ENCODE measurements at regions not wholly inside any gene's neighbourhood (a gene's known extent, or its start where the extent isn't known, plus 50 kb on each side); places are given as distances from the start of the nearest gene placed in this dataset.

DNA sequence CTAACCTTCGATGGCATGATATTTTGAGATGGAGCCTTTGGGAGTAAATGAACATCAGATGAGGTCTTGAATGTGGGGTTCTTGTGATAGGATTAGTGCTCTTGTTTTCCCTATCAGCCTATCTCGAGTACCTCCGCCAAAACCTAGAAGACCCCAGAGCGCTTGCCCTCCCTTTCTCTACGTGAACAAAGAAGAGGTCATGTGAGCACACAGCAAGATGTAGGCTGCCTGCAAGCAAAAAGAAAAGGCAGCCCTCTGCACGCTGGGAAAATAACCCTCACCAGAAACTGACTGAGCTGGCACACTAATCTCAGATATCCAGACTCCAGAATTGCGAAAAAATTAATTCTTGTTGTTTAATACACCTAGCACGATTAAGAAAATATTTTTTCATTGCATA lies 799.8 kb upstream of the SLC10A2 start:
- no peak for DNase-seq

DNA sequence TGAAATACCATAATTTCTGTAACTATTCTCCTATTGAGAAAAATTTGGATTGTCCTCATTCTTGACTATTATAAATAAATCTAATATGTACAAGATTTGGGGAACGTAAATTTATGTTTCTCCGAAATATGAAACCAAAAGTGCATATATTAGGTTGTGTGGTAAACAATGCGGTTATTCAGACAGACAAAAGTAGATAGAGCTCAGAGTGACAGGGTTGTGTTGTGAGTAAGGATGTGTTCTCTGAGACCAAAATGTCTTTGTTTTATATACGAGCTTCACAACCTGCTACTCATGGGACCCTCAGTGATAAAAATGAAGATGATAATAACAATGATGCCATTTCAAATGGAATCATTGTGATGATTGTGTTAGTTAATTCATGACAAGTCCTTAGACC lies 796.3 kb upstream of the SLC10A2 start:
- no peak for DNase-seq

DNA sequence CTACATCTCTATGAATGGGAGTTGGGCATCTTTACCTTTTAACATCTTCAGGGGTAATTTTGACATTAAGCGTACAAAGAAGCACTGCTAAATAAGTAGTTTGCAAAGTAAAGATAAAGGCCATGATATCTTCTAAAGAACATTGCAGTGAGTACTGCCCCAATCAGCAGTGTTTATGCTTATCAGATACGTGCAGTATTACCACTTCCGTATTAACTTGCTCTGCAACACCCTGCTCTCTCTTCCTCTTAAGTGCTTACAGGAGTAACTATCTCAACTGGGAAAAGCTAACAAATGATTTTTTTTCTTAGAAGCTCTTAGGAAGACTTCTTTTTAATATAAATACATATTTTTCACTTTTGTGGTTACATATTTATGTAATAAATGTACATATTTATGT lies 793.7 kb upstream of the SLC10A2 start:
- DNase-seq: no peak

DNA sequence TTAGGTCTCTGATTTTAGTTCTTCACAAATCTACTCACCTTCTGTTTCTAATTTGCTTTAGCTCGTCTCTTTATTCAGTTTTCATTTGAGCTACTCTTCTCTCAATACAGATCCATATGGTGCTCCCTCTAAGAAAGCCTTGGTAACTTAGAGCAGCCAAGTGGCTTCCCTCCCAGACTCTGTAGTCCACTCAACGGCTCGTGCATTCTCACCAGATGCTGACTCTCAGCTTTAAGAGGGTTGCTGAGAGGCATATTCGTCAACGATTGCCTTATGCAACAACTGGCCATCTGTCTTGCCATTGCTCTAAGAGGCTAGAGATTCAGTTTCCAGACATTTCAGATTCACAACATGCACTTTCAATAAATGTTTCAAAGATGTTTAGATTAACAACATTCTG lies 785.8 kb upstream of the SLC10A2 start:
- DNase-seq: no peak

DNA sequence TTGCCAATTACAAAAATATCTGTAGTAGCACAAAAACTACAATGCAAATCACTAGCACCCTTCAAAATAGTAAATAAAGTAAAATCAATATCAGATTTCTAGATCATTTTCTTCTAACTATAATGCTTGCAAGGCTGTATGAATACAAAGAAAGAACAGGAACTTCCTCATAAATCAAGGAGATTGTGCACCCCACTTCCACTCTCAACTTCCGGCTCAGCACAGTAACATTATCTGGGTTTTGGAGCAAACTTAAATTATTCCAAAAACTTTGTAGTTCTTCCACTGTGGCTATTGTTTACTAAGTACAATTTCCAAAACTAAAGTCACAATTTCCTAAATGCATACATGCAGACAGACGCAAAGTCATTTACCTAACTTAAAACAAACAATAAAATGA lies 778.3 kb upstream of the SLC10A2 start:
- no peak for DNase-seq

DNA sequence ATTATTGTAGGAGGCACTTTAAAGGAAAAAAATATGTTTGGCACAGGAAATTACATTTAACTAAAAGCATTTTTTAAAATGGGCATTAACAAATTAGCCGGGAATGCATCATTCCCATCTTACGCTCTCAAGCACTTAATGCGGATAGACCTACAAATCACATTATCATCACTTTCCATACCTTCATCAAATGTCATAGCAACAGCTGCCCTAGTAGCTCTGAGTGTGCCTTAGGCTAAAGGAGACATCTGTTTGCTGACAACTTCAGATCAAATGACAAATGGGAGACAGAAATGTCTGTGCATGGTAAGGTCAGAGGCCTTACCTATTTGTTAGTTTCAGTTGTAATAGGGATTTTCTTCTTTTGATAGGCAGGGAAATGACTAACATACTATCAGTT lies 773.2 kb upstream of the SLC10A2 start:
- DNase-seq: no peak

DNA sequence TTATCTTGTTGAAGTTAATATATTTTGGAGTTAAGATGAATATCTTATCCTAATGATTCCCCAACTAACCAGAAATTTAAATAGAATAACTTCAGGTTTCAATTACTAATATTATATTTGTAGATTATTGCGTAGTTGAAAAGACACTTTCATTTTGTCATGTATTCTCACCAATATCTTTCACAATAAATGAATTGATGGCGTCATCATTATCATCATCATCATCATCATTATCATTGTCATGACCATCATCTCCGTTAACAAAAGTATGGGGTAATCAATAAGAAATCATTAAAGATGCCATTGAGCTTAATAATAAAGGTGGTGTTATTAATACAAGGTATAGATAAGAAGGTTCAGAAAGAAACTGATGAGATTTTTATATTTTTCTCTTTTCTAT lies 768.8 kb upstream of the SLC10A2 start:
- no peak for DNase-seq

DNA sequence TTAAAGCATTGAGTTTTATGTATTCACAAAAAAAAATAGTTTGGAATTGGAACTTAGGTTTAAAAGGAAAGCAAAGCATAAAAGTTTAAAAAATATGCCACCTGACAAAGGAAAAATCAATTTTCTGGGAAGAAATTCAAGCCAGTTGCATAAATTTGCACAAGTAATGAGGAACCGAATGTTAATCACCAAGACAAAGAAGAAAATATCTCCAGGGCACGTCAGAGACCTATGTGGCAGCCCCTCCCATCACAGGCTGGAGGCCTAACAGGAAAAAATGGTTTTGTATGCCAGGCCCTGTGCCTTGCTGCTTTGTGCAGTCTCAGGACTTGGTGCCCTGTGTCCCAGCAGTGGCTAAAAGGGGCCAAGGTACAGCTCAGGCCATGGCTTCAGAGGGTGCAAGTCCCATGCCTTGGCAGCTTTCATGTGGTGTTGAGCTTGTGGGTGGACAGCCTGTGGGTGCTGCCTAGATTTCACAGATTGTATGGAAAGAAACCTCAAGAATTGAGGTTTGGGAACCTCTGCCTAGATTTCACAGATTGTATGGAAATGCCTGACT lies 767.2 kb upstream of the SLC10A2 start:
- no peak for DNase-seq

DNA sequence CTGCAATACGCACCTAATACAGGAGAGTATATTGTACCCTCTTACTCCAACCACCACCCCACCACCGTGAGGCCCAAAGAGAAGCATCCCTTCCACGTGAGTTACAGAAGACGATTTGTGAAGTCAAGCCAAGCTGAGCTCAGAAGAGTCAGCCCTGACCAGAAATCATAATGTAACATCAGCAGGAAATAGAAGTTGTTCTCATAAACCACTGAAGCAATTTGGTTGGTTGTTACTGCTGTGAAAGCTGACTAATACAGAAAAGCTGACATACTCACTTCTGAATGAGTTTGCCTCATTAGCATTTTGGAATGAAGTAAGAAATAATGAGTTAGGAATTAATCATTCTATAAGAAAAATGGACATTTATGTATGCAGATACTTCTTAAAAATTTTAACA lies 749.4 kb upstream of the SLC10A2 start:
- DNase-seq: no peak

DNA sequence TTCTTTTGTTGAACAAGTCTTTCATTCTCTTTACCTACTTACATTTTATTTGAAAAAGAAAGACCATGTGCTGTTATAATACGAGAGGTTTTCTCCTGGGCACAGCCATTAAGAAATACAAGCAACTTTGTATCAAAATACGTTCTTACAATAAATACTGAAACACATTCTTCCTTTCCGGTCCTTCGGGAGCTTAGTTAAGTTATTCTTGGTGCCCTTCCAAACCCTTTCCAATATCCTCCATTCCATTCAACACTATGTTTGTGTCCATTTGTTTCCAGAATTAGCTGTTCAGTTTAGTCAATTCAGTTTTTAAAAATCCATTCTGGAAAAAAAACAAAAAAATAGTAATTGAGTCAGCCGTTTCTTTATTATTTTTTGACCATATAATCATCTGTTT lies 746.8 kb upstream of the SLC10A2 start:
- no peak for DNase-seq

DNA sequence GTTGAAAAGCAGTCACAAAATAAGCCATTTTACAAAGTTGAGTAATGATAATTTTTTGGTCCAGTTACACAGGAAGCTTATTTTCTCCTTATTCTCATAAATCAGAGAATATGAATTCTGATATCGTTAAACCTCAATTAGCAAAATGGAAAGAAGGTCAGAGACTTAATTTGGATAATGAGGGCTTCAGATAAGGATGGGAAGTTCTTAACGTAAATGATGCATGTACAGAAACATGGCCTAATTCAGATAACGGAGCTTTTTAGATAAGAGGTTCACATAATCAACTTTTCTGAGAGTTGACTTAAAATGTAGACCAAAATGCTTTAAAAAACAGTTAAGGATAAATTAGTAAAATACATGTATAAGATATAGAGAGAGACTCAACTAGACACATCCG lies 746.3 kb upstream of the SLC10A2 start:
- DNase-seq: no peak

DNA sequence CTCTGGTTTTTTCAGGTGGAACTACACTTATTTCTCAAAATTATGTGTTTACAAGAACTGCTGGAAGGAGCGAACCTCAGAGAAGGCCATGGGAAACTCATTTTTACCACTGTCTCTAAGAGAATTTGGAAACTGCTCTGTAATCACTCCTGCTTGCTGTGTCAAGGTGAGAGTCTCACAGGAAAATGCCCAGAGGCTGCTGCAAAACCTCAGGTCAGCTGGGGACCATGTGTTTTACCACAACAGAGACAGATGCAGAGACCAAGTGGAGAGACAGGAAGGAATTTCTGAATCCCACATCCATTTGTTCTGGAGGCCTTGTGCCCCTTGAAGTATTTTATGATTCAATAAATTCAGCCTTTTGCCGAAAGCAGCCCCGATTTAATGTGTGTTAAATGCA lies 743.8 kb upstream of the SLC10A2 start:
- DNase-seq: no peak

DNA sequence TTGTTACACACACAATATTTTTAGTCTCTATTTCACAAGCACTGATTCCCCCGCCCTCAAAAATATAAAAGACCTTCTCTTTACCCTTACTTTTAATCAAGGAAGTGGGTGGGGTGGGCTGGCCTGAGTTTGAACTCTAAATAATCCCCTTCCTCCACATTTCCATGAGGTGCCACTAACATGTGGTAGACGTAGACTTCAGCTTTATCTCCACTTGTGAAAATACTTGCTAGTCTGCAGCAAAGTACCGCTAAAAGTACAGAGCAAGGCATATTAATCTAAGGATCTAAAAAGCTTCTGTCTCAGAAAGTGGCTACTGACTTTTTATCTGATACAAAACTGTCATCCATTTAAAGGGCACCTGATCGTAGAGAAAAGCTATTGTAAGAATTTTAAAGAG lies 739.6 kb upstream of the SLC10A2 start:
- DNase-seq: no peak

DNA sequence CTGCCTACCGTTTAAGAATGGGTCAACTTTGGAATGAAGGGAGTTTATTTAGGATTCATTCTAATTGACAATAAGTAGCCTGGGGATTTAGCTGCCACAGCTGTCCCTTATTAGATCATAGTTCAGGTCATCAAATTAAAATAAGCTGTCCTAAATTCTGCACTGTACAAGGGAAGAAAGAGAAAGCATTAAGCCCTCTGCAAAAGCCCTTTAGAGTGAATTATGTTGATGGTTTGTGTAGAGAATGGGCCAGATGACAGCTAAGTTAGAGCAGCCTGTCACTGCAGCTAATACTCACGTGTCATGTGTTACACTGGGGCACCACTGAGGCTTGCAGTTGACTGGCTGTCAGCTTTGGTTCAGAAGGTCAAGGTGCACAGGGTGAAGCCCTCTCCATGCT lies 737.1 kb upstream of the SLC10A2 start:
- no peak for DNase-seq

DNA sequence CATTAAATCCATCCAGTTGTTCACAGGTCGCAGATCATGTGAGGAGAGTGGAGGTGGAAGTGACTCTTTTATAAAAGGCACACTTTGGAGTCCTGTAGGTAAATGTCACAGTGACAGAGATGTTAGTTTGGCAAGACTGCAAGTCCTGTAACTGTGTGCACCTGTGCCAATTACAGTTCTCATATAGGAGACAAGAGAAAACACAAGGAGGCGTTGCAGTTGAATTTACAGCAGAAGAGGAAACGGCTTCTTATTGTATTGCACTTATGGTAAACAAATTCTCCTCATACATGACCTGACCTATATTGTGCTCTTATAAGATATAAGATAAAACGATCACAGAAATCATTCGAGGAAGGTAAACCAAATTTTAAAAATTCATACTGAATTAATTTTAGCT lies 732.8 kb upstream of the SLC10A2 start:
- no peak for DNase-seq

DNA sequence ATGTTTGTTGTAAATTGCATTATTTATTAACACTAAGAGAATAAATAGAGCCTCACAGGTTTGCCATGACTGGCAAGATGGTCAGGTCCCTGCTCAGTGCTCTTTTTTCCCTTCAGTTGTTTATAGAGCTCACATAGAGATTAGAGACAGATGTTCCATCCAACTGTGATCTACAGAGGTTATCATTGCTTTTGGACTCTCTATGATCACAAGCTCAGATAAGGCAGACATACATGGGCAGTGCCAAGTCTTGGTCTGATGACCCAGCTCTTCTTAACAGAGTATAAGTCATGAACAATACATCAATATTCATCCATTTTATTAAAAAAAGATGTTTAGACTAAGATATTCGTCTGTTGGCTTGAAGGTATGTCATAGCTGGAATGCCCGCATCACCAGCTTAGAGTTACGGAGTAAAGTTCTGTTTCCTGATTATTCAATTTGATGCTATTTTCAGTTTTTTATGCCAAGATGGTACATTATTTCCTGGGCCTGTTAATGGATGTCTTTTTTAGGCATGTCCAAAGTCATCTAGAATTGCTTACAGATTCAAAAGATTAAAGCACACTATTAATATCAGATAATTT lies 729.8 kb upstream of the SLC10A2 start:
- DNase-seq: no peak

DNA sequence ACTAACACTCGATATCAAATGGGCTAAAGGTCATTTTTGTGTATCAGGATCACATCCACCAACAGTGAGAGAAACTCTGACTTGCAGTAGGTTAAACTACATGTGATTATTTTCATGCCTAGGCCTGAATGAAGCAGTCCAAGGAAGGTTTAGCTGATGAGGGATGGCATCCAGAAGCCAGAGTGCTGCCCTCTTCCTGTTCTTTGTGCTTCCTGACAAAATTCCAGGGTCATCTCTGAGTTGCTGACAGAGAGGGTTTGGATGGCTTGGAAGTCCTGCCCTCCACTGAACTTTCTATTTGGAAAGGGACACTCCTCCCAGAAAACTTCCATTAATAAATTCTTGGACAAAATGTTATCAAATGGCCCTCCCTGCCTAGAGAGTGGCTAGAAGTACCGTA lies 728.3 kb upstream of the SLC10A2 start:
- no peak for DNase-seq

DNA sequence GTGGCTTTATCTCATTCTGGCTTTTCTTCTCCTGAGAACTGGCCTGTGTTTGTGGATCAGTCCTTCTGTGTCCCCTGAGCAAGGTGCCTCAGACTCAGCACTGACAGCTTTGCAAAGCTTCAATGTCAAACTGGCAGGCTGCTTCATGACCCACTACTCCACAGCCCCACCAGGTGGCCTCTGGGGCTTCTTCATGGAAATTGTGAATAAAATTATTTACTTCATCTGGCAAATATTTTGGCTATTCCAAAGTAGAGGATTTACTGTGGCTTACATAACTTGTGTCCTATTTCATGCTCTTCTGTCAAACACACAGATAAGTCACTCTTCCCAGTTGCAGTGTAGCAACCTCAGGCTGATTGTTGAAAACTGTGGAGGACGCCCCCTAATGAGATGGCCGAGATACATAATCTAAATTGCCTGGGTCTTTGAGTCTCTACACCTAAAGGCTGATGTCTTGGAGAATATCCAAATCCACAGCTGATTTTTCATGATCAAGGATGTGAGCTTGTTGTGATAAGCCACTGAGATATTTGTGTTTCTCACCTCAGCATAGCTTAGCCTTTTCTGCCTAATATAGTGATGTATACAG lies 721.9 kb upstream of the SLC10A2 start:
- peak in 1 of 51 donors; percentile 1 for DNase-seq

DNA sequence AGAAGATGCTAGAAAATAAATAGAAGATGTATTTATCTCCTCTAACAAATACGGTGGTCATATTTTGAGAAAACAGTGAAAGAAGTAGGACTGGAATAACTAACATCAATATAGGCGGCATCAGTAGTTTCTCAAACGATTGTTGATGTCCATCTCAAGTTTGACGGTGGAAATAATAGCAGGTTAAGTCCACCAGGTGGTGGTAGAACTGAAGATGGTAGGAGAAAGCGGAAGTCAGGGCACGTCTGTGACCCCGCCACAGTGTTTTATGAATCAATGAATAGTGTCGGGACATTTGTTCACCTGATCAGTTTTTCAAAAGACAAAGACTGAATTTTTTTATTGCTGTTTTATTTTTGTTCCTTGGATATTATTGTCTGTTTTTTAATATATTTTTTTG lies 706.4 kb upstream of the SLC10A2 start:
- DNase-seq: no peak

DNA sequence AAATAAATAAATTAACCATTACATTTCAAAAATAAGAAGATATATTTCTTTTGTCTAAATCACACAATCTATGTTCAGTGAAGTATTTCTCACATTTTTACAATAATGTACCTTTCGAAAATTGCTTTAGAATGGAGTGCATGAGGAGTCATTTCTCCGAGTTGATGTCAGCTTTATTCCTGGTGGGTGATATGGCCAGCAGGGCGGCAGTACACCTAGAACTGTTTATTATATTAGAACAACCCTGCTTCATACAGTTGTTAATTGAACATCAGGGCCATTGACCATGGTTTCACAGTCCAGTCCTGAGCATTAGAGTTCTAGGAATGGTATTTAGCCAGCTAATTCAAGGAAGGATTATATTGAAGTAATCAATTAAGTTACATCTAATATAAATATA lies 696.3 kb upstream of the SLC10A2 start:
- DNase-seq: no peak

DNA sequence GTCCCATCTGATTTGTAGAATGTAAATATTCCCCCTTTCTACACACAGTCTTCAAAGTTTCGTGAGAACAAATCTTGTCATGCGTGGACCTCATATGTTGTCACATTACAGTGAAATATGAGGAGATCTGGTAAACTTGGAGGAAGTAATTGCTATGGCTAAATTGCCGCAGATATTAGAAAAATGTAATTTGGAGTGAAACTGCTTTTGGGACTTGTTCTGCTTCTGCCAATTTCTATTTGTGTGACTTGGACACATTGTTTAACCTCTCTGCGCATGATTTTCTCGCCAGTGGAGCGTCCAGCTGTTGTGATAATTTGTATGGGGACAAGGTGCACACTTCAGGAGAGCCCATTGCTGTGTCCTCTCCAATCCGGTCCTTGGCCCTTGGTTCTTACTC lies 693.1 kb upstream of the SLC10A2 start:
- no peak for DNase-seq

DNA sequence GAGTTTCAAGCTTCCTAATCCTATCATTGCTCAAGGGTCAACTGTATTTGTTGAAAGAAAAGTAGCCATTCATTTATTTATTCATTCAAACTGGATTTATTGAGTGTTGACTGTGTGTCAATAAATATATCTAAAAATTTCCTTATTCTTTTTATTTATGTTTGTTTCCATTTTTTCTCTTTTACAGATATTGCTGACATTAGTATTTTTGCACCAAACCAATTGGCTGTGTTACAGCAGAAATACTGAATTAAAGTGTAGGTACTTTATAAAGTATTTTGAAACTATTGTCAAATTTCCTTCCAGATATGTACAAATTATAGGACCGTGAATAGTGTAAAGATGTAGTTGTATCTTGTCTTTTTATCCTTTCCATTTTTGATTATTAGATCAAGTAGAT lies 692.0 kb upstream of the SLC10A2 start:
- no peak for DNase-seq

DNA sequence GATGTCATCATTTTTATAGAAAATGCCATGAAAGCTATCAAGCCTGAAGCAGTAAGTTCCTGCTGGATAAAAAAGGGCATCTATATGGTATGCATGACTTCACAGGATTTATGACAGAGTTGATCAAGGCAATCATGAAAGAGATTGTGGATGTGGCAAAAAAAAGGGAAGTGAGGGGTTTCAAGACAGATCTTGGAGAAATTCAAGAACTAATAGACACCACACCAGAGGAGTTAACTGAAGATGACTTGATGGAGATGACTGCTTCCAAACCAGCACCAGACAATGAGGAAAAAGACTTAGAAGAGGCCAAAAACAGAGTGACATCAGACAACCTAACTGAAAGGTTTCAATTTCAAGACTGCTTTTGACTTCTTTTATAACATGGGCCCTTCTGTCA lies 691.1 kb upstream of the SLC10A2 start:
- DNase-seq: no peak

DNA sequence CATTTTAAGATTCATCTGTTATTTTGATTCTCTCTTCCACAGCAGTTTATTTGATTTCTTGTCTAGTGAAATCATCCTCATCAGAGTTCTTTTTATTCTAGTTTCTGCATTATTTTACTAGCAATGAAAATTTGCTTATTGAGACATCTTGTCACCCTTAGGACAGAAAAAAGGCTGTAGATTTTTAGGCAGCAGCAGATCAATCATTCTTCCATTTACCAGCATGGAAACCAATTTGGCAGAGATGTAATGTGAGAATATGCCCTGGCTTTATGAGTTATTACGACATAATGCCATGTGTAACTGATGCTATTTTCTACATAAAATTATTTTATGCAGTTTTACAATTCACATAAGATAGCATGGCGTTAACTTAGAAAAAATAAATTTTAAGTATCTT lies 688.6 kb upstream of the SLC10A2 start:
- no peak for DNase-seq

All from hypothalamus (tissue), 51 donors.